GM23338 (cell line): ENCODE measurements at regions not wholly inside any gene's neighbourhood (a gene's known extent, or its start where the extent isn't known, plus 50 kb on each side); places are given as distances from the start of the nearest gene placed in this dataset.

Experiments used
- CTCF ChIP-seq, 2 experiments: fragments of 200-600 bp in 1 of 2; sonication (generic) in 1 of 2; conservative IDR thresholded peaks; 2 replicates each; pipeline versions ENCODE4 v1.5.1 to v1.6.1; 2016 to 2017; ENCODE audit warnings: antibody characterized with exemption in 2 of 2, low read depth in 2 of 2, mild to moderate bottlenecking in 2 of 2, moderate library complexity in 1 of 2
- POLR2AphosphoS5 ChIP-seq: IDR thresholded peaks from 2 replicates; pipeline ENCODE4 v1.6.1; 2016; ENCODE audit warnings: antibody characterized with exemption, low read depth

GRCh38 chr7:109616551-109617069, 1046.9 kb downstream of the DNAJB9 start:
- no peak for TF ChIP-seq POLR2AphosphoS5
- no peak for TF ChIP-seq CTCF (conservative IDR thresholded peaks at IDR 0.05; ENCODE audit: low read depth in 2 of 2)
